OCI-LY7 (cell line): ENCODE measurements at regions not wholly inside any gene's neighbourhood (a gene's known extent, or its start where the extent isn't known, plus 50 kb on each side); places are given as distances from the start of the nearest gene placed in this dataset.

Source experiments
- EZH2phosphoT487 ChIP-seq: fragments of 200-600 bp; sonication (generic); IDR thresholded peaks from 2 replicates; pipeline ENCODE4 v1.6.1; 2018; ENCODE audit warnings: low read depth, borderline replicate concordance, mild to moderate bottlenecking, mixed run types, antibody characterized with exemption, low read length, moderate library complexity, mixed read lengths
- TF ChIP-seq, protein P1 (sequence below): fragments of 200-600 bp; sonication (generic); conservative IDR thresholded peaks from 2 replicates; pipeline ENCODE4 v1.5.1; 2014; ENCODE audit warnings: mild to moderate bottlenecking, antibody characterized with exemption, low read length, moderate library complexity, mixed read lengths

DNA sequence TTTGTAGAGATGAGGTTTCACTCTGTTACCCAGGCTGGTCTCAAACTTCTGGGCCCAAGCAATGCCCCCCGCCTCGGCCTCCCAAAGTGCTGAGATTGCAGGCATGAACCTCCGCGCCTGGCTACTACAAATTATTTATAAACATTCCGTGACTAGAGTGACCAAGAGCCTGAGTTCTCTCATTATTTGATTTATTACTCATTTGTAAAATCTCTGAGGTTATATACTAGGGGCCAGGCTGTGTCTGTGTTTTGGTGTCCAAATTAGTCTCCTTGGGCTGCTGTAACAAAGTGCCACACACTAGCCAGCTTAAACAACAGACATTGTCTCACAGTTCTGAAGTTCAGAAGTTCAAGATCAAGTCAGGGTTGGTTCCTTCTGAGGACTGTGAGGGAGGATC, 70.8 kb upstream of the ELAC2 start:
- TF ChIP-seq, protein P1, sequence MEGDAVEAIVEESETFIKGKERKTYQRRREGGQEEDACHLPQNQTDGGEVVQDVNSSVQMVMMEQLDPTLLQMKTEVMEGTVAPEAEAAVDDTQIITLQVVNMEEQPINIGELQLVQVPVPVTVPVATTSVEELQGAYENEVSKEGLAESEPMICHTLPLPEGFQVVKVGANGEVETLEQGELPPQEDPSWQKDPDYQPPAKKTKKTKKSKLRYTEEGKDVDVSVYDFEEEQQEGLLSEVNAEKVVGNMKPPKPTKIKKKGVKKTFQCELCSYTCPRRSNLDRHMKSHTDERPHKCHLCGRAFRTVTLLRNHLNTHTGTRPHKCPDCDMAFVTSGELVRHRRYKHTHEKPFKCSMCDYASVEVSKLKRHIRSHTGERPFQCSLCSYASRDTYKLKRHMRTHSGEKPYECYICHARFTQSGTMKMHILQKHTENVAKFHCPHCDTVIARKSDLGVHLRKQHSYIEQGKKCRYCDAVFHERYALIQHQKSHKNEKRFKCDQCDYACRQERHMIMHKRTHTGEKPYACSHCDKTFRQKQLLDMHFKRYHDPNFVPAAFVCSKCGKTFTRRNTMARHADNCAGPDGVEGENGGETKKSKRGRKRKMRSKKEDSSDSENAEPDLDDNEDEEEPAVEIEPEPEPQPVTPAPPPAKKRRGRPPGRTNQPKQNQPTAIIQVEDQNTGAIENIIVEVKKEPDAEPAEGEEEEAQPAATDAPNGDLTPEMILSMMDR = no peak
- no peak for TF ChIP-seq EZH2phosphoT487
